ENCODE measurements at regions not wholly inside any gene's neighbourhood (a gene's known extent, or its start where the extent isn't known, plus 50 kb on each side); places are given as distances from the start of the nearest gene placed in this dataset.

GRCh38 chr17:69914520-69914919 lies 160.5 kb upstream of the KCNJ16 start:
- TF ChIP-seq CTCF (IDR thresholded peaks at IDR 0.05 in 4 of 5, conservative IDR thresholded peaks at IDR 0.05 in 1 of 5) (no peak), POLR2A (IDR thresholded peaks at IDR 0.05) (no peak)
